Progenitor cell of endocrine pancreas (in vitro differentiated cells): ENCODE measurements at regions not wholly inside any gene's neighbourhood (a gene's known extent, or its start where the extent isn't known, plus 50 kb on each side); places are given as distances from the start of the nearest gene placed in this dataset.
A peak's percentile ranks its signal among the peaks of the same experiment; 100 is the strongest.

Source experiments
- DNase-seq: peaks from one replicate; pipeline ENCODE4 v3.0.0; 2021; ENCODE audit warnings: low spot score; ENCODE audit not compliant: unreplicated experiment
- H3K27ac Mint-ChIP-seq: 2 replicates; pipeline ENCODE4 v1.8.0; 2021; ENCODE audit warnings: mild to moderate bottlenecking, moderate library complexity, mixed read lengths
- H3K27me3 Mint-ChIP-seq: 2 replicates; pipeline ENCODE4 v1.8.0; 2021; ENCODE audit warnings: mixed read lengths
- H3K36me3 Mint-ChIP-seq: 2 replicates; pipeline ENCODE4 v1.8.0; 2022; ENCODE audit warnings: mixed read lengths; ENCODE audit not compliant: insufficient read depth
- H3K4me1 Mint-ChIP-seq: 2 replicates; pipeline ENCODE4 v1.8.0; 2021; ENCODE audit warnings: low read depth, mixed read lengths
- H3K4me3 Mint-ChIP-seq: 2 replicates; pipeline ENCODE4 v1.8.0; 2021; ENCODE audit warnings: low read depth, mild to moderate bottlenecking, moderate library complexity, mixed read lengths
- H3K9me3 Mint-ChIP-seq: 2 replicates; pipeline ENCODE4 v1.8.0; 2021; ENCODE audit warnings: low read depth, mixed read lengths
- CTCF ChIP-seq: fragments of 200-600 bp; sonication (generic); IDR thresholded peaks from one replicate; pipeline ENCODE4 v1.5.0; 2021; ENCODE audit warnings: antibody characterized with exemption, mild to moderate bottlenecking; ENCODE audit not compliant: unreplicated experiment

- TF ChIP-seq CTCF = no peak
- no peak for DNase-seq
- H3K36me3 Mint-ChIP-seq = no peaks in the 10 kb centered on the region
- H3K27ac Mint-ChIP-seq = no peak overlapping the region
- no peaks in the 10 kb centered on the region for H3K27me3 Mint-ChIP-seq
- H3K9me3 Mint-ChIP-seq = no peaks in the 10 kb centered on the region
- H3K4me3 Mint-ChIP-seq = no peak overlapping the region
- H3K4me1 Mint-ChIP-seq = no peaks in the 10 kb centered on the region
These were observed 246.8 kb upstream of the TENT5A start for GRCh38 chr6:81999270-81999669.

DNA sequence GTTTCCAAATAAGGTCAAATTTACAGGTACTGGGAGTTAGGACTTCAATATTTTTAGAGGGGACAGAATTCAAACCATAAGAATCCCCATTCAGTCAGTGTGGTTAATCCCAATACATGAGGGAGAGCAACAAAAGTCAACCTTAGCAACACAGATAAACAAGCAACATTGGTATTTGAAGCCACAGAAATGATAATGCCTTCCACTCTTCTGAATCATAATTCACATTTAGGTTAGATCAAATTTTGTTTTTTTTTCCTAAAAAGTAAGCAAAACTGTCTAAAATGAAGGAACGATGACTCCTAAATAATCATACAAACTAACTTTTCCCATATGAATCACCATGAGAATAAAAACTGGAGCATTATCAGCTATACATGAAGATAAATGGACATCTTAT is 246.0 kb upstream of the TENT5A start:
- H3K9me3 Mint-ChIP-seq = no peaks in the 10 kb centered on the region
- no peak overlapping the region for H3K4me3 Mint-ChIP-seq
- no peak for TF ChIP-seq CTCF
- no peaks in the 10 kb centered on the region for H3K27me3 Mint-ChIP-seq
- DNase-seq = no peak
- H3K27ac Mint-ChIP-seq = no peak overlapping the region
- no peaks in the 10 kb centered on the region for H3K4me1 Mint-ChIP-seq
- H3K36me3 Mint-ChIP-seq = no peaks in the 10 kb centered on the region

GRCh38 chr6:81997090-81997926 is 244.8 kb upstream of the TENT5A start:
- no peaks in the 10 kb centered on the region for H3K27me3 Mint-ChIP-seq
- no peak for DNase-seq
- no peak overlapping the region for H3K4me3 Mint-ChIP-seq
- H3K9me3 Mint-ChIP-seq = no peaks in the 10 kb centered on the region
- no peaks in the 10 kb centered on the region for H3K4me1 Mint-ChIP-seq
- peak overlapping the region; percentile 30 for H3K27ac Mint-ChIP-seq
- TF ChIP-seq CTCF = no peak
- no peaks in the 10 kb centered on the region for H3K36me3 Mint-ChIP-seq

DNA sequence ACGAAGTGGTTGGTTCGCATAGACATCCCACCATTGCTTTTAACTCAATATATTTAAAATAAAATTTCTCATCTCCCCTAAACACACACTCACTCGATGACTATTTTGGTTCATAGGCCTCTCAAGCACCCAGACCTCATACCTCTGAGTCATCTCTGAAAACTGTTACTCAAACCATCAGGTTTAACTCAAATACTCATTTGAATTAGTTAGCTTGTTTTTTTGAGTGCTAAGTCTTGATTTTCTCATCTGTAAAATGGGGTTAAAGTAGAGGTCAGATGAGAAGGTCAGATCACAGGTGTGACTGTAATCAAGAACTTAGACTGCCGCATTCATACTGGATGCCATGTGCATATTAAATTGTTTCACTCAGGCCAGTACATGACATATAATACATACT is 243.9 kb upstream of the TENT5A start:
- Mint-ChIP-seq H3K36me3 (no peaks in the 10 kb centered on the region), H3K4me1 (no peaks in the 10 kb centered on the region), H3K4me3 (no peak overlapping the region), H3K9me3 (no peaks in the 10 kb centered on the region), H3K27me3 (no peaks in the 10 kb centered on the region), H3K27ac (no peak overlapping the region)
- TF ChIP-seq CTCF = no peak
- no peak for DNase-seq

GRCh38 chr6:81995548-81996289 is 243.2 kb upstream of the TENT5A start:
- Mint-ChIP-seq H3K36me3 (no peaks in the 10 kb centered on the region), H3K4me1 (no peaks in the 10 kb centered on the region), H3K4me3 (no peak overlapping the region), H3K27ac (no peak overlapping the region), H3K9me3 (no peaks in the 10 kb centered on the region), H3K27me3 (no peaks in the 10 kb centered on the region)
- DNase-seq = no peak
- TF ChIP-seq CTCF = no peak
